ENCODE measurements at regions not wholly inside any gene's neighbourhood (a gene's known extent, or its start where the extent isn't known, plus 50 kb on each side); places are given as distances from the start of the nearest gene placed in this dataset.

GRCh38 chr6:74826263-74826662 is 379.6 kb downstream of the COL12A1 start (continued):
- TF ChIP-seq, protein P1, sequence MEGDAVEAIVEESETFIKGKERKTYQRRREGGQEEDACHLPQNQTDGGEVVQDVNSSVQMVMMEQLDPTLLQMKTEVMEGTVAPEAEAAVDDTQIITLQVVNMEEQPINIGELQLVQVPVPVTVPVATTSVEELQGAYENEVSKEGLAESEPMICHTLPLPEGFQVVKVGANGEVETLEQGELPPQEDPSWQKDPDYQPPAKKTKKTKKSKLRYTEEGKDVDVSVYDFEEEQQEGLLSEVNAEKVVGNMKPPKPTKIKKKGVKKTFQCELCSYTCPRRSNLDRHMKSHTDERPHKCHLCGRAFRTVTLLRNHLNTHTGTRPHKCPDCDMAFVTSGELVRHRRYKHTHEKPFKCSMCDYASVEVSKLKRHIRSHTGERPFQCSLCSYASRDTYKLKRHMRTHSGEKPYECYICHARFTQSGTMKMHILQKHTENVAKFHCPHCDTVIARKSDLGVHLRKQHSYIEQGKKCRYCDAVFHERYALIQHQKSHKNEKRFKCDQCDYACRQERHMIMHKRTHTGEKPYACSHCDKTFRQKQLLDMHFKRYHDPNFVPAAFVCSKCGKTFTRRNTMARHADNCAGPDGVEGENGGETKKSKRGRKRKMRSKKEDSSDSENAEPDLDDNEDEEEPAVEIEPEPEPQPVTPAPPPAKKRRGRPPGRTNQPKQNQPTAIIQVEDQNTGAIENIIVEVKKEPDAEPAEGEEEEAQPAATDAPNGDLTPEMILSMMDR (conservative IDR thresholded peaks at IDR 0.05; ENCODE audit: low read depth in 2 of 2): no peak
- no peak for TF ChIP-seq REST (IDR thresholded peaks at IDR 0.05; ENCODE audit: unreplicated experiment)
- no peak for TF ChIP-seq POLR2AphosphoS5 (IDR thresholded peaks at IDR 0.05; ENCODE audit: low read depth)
- no peak for TF ChIP-seq ZNF331 (CRISPR knock-in tag; IDR thresholded peaks at IDR 0.05; ENCODE audit: low read depth)
- no peak for TF ChIP-seq CREB1 (CRISPR knock-in tag; IDR thresholded peaks at IDR 0.05; ENCODE audit: low read depth)
- no peak for TF ChIP-seq ETS1 (IDR thresholded peaks at IDR 0.05)
- TF ChIP-seq EZH2phosphoT487 (IDR thresholded peaks at IDR 0.05; ENCODE audit: unreplicated experiment): no peak

DNA sequence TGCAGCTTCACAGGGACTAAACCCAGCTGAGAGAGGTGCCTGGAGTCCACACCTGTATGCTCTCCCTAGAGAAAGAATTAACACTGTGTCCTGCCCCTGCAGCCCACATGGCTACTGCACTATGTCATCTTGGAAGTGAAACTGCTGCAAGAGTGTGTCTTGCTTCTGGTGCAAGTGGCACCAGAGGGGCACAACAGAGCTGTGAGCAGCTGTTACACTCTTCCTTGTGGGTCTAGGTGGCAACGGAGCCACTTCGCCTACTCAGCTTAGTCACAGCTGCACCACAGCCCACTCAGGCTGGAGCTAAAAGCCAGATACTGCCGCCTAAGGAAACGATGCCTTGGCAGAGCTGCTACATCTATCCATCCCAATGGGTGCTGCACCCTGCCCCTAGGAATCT is 391.4 kb downstream of the COL12A1 start:
- Histone ChIP-seq H2AFZ (no peak overlapping the region), H3K4me2 (no peak overlapping the region), H3K4me1 (ENCODE audit: insufficient read depth) (no peaks in the 10 kb centered on the region), H3K9me2 (ENCODE audit: insufficient read depth) (no peaks in the 10 kb centered on the region; the same call in 1 of the 2 replicates), H4K20me1 (replicated peaks; ENCODE audit: insufficient read depth) (no peaks in the 10 kb centered on the region), H3K27ac (ENCODE audit: low read depth) (no peak overlapping the region), H3F3A (replicated peaks; ENCODE audit: low read depth) (no peaks in the 10 kb centered on the region), H3K36me3 (ENCODE audit: insufficient read depth) (no peaks in the 10 kb centered on the region), H3K79me2 (replicated peaks; ENCODE audit: insufficient read depth) (no peaks in the 10 kb centered on the region), H3K4me3 (no peak overlapping the region), H3K27me3 (ENCODE audit: insufficient read depth) (no peaks in the 10 kb centered on the region)
- DNase-seq (ENCODE audit: low spot score) (no peak), ATAC-seq (no peak)
- no peak overlapping the region for H3K27ac Mint-ChIP-seq
- H3K27me3 Mint-ChIP-seq (ENCODE audit: insufficient read depth, low read depth, poor library complexity): peaks cover 6% of the 10 kb centered on the region
- no peaks in the 10 kb centered on the region for H3K36me3 Mint-ChIP-seq (ENCODE audit: low read depth)
- no peaks in the 10 kb centered on the region for H3K4me1 Mint-ChIP-seq
- no peak overlapping the region for H3K4me3 Mint-ChIP-seq
- H3K9me3 Mint-ChIP-seq: peaks cover 23% of the 10 kb centered on the region
- TF ChIP-seq ZNF331 (CRISPR knock-in tag; IDR thresholded peaks at IDR 0.05; ENCODE audit: low read depth) (no peak), EZH2 (IDR thresholded peaks at IDR 0.05; ENCODE audit: low read depth, unreplicated experiment) (no peak), ETS1 (IDR thresholded peaks at IDR 0.05) (no peak), REST (IDR thresholded peaks at IDR 0.05; ENCODE audit: unreplicated experiment) (no peak), POLR2AphosphoS5 (IDR thresholded peaks at IDR 0.05; ENCODE audit: low read depth) (no peak), NANOG (IDR thresholded peaks at IDR 0.05; ENCODE audit: borderline replicate concordance) (no peak), EZH2phosphoT487 (IDR thresholded peaks at IDR 0.05; ENCODE audit: unreplicated experiment) (no peak), JUNB (IDR thresholded peaks at IDR 0.05; ENCODE audit: unreplicated experiment) (no peak), ZNF114 (CRISPR knock-in tag; IDR thresholded peaks at IDR 0.05) (no peak), CREB1 (CRISPR knock-in tag; IDR thresholded peaks at IDR 0.05; ENCODE audit: low read depth) (no peak), STAT1 (IDR thresholded peaks at IDR 0.05; ENCODE audit: unreplicated experiment) (no peak)
- TF ChIP-seq, protein P1 (conservative IDR thresholded peaks at IDR 0.05; ENCODE audit: low read depth in 2 of 2): no peak

Data from GM23338 (cell line).